CD14-positive monocyte (primary cell): ENCODE measurements at regions not wholly inside any gene's neighbourhood (a gene's known extent, or its start where the extent isn't known, plus 50 kb on each side); places are given as distances from the start of the nearest gene placed in this dataset.

Source experiments
- DNase-seq, 3 donors: peaks; one replicate each; pipeline ENCODE4 v3.0.0-alpha.2; 2011 to 2022
- H2AFZ ChIP-seq: 2 replicates; pipeline ENCODE4 v1.6.0; 2012; ENCODE audit warnings: mild to moderate bottlenecking, low read depth, low read length, inconsistent platforms; ENCODE audit not compliant: insufficient read depth, poor library complexity, severe bottlenecking
- H3K27ac ChIP-seq, 2 donors: 1 replicate in 1 of 2; 2 replicates in 1 of 2; pipeline ENCODE4 v1.5.1; 2012 to 2013; ENCODE audit warnings: low read length in 2 of 2, control low read depth in 1 of 2, inconsistent platforms in 1 of 2, low read depth in 1 of 2, mild to moderate bottlenecking in 1 of 2
- H3K27me3 ChIP-seq, 2 donors: one replicate each; pipeline versions ENCODE4 v1.6.0 to v1.6.1; 2011 to 2013; ENCODE audit warnings: low read length in 2 of 2; ENCODE audit not compliant: control insufficient read depth in 2 of 2, insufficient read depth in 2 of 2
- H3K36me3 ChIP-seq, 2 donors: replicated peaks in 1 of 2; 1 replicate in 1 of 2; 2 replicates in 1 of 2; pipeline versions ENCODE4 v1.5.1 to v1.6.1; 2012 to 2013; ENCODE audit warnings: low read length in 2 of 2, control low read depth in 1 of 2, inconsistent platforms in 1 of 2, mild to moderate bottlenecking in 1 of 2; ENCODE audit not compliant: insufficient read depth in 2 of 2, control insufficient read depth in 1 of 2
- H3K4me1 ChIP-seq, 2 donors: 1 replicate in 1 of 2; 2 replicates in 1 of 2; pipeline versions ENCODE4 v1.5.1 to v1.6.1; 2012 to 2013; ENCODE audit warnings: low read length in 2 of 2, control low read depth in 1 of 2, inconsistent platforms in 1 of 2, mild to moderate bottlenecking in 1 of 2, moderate library complexity in 1 of 2; ENCODE audit not compliant: insufficient read depth in 2 of 2, control insufficient read depth in 1 of 2
- H3K4me2 ChIP-seq: replicated peaks from 2 replicates; pipeline ENCODE3; 2012; ENCODE audit warnings: low read length, moderate library complexity, mild to moderate bottlenecking; ENCODE audit not compliant: poor library complexity, severe bottlenecking; ENCODE audit errors: extremely low read depth
- H3K4me3 ChIP-seq, 3 experiments: fragments of 200-600 bp in 1 of 3; sonication (generic) in 1 of 3; replicated peaks in 1 of 3; 1 replicate in 2 of 3; 2 replicates in 1 of 3; pipeline ENCODE4 v1.5.1; 2011 to 2013; ENCODE audit warnings: low read length in 3 of 3, mild to moderate bottlenecking in 3 of 3, control low read depth in 2 of 3, low read depth in 2 of 3, inconsistent platforms in 1 of 3, moderate library complexity in 1 of 3
- H3K79me2 ChIP-seq: 2 replicates; pipeline ENCODE4 v1.6.0; 2012; ENCODE audit warnings: mild to moderate bottlenecking, control low read depth, inconsistent platforms, low read length, moderate library complexity; ENCODE audit not compliant: insufficient read depth
- H3K9ac ChIP-seq: 2 replicates; pipeline ENCODE4 v1.6.0; 2017; ENCODE audit warnings: low read length, mild to moderate bottlenecking; ENCODE audit not compliant: insufficient read depth, poor library complexity, severe bottlenecking
- H3K9me3 ChIP-seq, 2 donors: replicated peaks in 1 of 2; 1 replicate in 1 of 2; 2 replicates in 1 of 2; pipeline versions ENCODE4 v1.5.1 to v1.6.1; 2012 to 2013; ENCODE audit warnings: low read length in 2 of 2, control low read depth in 1 of 2; ENCODE audit not compliant: control insufficient read depth in 1 of 2, insufficient read depth in 1 of 2
- H4K20me1 ChIP-seq: 2 replicates; pipeline ENCODE4 v1.6.0; 2012; ENCODE audit warnings: mild to moderate bottlenecking, low read length, control low read depth, moderate library complexity; ENCODE audit not compliant: insufficient read depth
- H3K27ac Mint-ChIP-seq, 7 donors: one replicate each; pipeline ENCODE4 v1.8.0; 2020; ENCODE audit warnings: mild to moderate bottlenecking in 7 of 7, mixed read lengths in 7 of 7, moderate library complexity in 6 of 7, inconsistent platforms in 2 of 7
- H3K27me3 Mint-ChIP-seq, 3 donors: one replicate each; pipeline ENCODE4 v1.8.0; 2021 to 2022; ENCODE audit warnings: low read depth in 3 of 3, mild to moderate bottlenecking in 3 of 3, mixed read lengths in 3 of 3, moderate library complexity in 3 of 3, inconsistent platforms in 1 of 3
- H3K36me3 Mint-ChIP-seq, 2 donors: one replicate each; pipeline ENCODE4 v1.8.0; 2020; ENCODE audit warnings: mixed read lengths in 2 of 2, inconsistent platforms in 1 of 2, mild to moderate bottlenecking in 1 of 2
- H3K4me1 Mint-ChIP-seq: one replicate; pipeline ENCODE4 v1.8.0; 2020; ENCODE audit warnings: mild to moderate bottlenecking, mixed read lengths
- H3K4me3 Mint-ChIP-seq, 2 donors: one replicate each; pipeline ENCODE4 v1.8.0; 2020; ENCODE audit warnings: mild to moderate bottlenecking in 2 of 2, mixed read lengths in 2 of 2, moderate library complexity in 1 of 2
- H3K9me3 Mint-ChIP-seq, 7 donors: one replicate each; pipeline ENCODE4 v1.8.0; 2020 to 2022; ENCODE audit warnings: mixed read lengths in 7 of 7, mild to moderate bottlenecking in 6 of 7, moderate library complexity in 6 of 7, inconsistent platforms in 2 of 7
- WGBS: methylation state at CpG from one replicate; pipeline ENCODE4 v1.1.5; 2013; ENCODE audit warnings: missing lambda C conversion rate; ENCODE audit not compliant: insufficient coverage; 5-methylcytosine and 5-hydroxymethylcytosine counted together
- intact Hi-C, 2 donors: fragments of 100-400 bp; cut with micrococcal nuclease; formaldehyde crosslinking; loops; one replicate each; pipeline versions ENCODE4 v1.15.0 to v1.15.1; 2023
- TF ChIP-seq, protein P1 (sequence below): fragments of 200-600 bp; IDR thresholded peaks from one replicate; pipeline ENCODE4 v1.8.0; 2022; ENCODE audit warnings: antibody characterized with exemption, mild to moderate bottlenecking

DNA sequence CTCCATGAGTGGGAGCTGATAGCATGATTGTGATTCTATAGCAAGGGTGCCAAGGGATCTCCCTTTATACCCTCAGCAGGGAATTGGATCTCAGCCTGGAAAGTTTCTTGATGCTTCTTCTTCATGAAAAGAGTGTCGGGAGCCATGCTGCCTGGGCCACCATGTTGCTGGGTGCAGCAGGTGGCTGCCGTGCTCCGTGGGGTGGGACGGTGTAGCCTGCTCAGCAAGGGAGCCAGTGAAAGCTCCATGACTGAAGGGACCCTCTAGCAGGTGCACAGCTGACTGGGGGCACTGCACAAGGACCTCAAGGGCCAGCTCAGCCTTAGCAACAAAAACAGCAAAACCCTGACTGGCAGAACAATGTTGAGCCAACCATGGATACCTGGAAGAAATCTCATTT lies 368.9 kb upstream of the HS6ST1 start:
- WGBS: 100% methylated on average over 4 of the region's 4 CpGs
- Histone ChIP-seq H3K4me1 (peaks cover 24 to 31% of the 10 kb centered on the region in 2 donors), H3K27ac (no peak overlapping the region), H3K4me3 (no peak overlapping the region), H3K9me3 (no peaks in the 10 kb centered on the region), H2AFZ (no peak overlapping the region), H3K36me3 (no peaks in the 10 kb centered on the region), H3K4me2 (no peak overlapping the region), H3K27me3 (no peaks in the 10 kb centered on the region), H3K9ac (no peak overlapping the region), H4K20me1 (no peaks in the 10 kb centered on the region), H3K79me2 (no peaks in the 10 kb centered on the region)
- H3K4me3 Mint-ChIP-seq: no peak overlapping the region
- H3K36me3 Mint-ChIP-seq: no peaks in the 10 kb centered on the region
- DNase-seq: no peak
- H3K9me3 Mint-ChIP-seq: no peaks in the 10 kb centered on the region
- H3K27ac Mint-ChIP-seq: no peak overlapping the region
- peaks cover 4 to 8% (median 6%) of the 10 kb centered on the region in 3 donors for H3K27me3 Mint-ChIP-seq
- TF ChIP-seq, protein P1, sequence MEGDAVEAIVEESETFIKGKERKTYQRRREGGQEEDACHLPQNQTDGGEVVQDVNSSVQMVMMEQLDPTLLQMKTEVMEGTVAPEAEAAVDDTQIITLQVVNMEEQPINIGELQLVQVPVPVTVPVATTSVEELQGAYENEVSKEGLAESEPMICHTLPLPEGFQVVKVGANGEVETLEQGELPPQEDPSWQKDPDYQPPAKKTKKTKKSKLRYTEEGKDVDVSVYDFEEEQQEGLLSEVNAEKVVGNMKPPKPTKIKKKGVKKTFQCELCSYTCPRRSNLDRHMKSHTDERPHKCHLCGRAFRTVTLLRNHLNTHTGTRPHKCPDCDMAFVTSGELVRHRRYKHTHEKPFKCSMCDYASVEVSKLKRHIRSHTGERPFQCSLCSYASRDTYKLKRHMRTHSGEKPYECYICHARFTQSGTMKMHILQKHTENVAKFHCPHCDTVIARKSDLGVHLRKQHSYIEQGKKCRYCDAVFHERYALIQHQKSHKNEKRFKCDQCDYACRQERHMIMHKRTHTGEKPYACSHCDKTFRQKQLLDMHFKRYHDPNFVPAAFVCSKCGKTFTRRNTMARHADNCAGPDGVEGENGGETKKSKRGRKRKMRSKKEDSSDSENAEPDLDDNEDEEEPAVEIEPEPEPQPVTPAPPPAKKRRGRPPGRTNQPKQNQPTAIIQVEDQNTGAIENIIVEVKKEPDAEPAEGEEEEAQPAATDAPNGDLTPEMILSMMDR: no peak
- intact Hi-C loops: no loop called here
- peaks cover 29% of the 10 kb centered on the region for H3K4me1 Mint-ChIP-seq

DNA sequence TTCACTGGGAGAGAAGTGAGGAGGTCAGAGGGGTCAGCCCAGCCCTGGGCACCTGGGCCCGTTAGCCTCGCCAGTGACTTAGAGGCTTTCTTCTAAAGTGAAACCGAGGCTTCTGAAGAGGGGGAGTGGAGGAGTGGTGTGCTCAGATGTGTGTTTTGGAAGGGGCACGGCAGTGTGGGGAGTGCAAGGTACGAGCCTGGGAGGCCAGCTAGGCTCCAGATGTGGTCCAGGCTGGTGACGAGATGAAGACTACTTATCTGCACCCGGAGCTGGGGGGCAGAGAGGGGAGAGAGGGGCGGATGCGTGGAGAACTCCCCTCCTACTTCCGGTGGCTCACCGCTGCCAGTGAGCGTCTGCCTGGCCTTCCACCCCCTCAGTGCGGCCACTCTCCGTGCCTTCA lies 371.3 kb upstream of the HS6ST1 start:
- intact Hi-C loops: no loop called here
- no peaks in the 10 kb centered on the region for H4K20me1 ChIP-seq
- no peak for DNase-seq
- H3K79me2 ChIP-seq: no peaks in the 10 kb centered on the region
- Mint-ChIP-seq H3K4me1 (peaks cover 26% of the 10 kb centered on the region), H3K27me3 (peaks cover 4 to 7% (median 6%) of the 10 kb centered on the region in 3 donors), H3K27ac (peak overlapping the region in 1 of 7 donors; percentile 16), H3K4me3 (no peak overlapping the region), H3K9me3 (no peaks in the 10 kb centered on the region), H3K36me3 (no peaks in the 10 kb centered on the region)
- 97% methylated on average over 10 of the region's 14 CpGs for WGBS
- no peak overlapping the region for H3K4me3 ChIP-seq
- TF ChIP-seq, protein P1: no peak
- H3K36me3 ChIP-seq: no peaks in the 10 kb centered on the region
- H3K27ac ChIP-seq: no peak overlapping the region
- no peaks in the 10 kb centered on the region for H3K27me3 ChIP-seq
- H3K9me3 ChIP-seq: no peaks in the 10 kb centered on the region
- peaks cover 22 to 27% of the 10 kb centered on the region in 2 donors for H3K4me1 ChIP-seq
- no peak overlapping the region for H3K4me2 ChIP-seq
- H2AFZ ChIP-seq: no peak overlapping the region
- no peak overlapping the region for H3K9ac ChIP-seq
